Omental fat pad (tissue), 3 donors: ENCODE measurements at regions not wholly inside any gene's neighbourhood (a gene's known extent, or its start where the extent isn't known, plus 50 kb on each side); places are given as distances from the start of the nearest gene placed in this dataset.

ENCODE experiments used
- ATAC-seq: fragments of 150-250 bp; one replicate; pipeline ENCODE4 v1.9.1; 2016; ENCODE audit warnings: mild to moderate bottlenecking, moderate library complexity; ENCODE audit not compliant: low FRiP score
- DNase-seq: peaks from one replicate; pipeline ENCODE4 v3.0.0-alpha.2; 2019; ENCODE audit warnings: low spot score
- TF ChIP-seq, protein P1 (sequence below), 3 donors: fragments of 450-650 bp; IDR thresholded peaks; one replicate each; pipeline ENCODE4 v1.5.1; 2016 to 2017; ENCODE audit warnings: antibody characterized with exemption in 3 of 3, mild to moderate bottlenecking in 3 of 3, moderate library complexity in 2 of 3

DNA sequence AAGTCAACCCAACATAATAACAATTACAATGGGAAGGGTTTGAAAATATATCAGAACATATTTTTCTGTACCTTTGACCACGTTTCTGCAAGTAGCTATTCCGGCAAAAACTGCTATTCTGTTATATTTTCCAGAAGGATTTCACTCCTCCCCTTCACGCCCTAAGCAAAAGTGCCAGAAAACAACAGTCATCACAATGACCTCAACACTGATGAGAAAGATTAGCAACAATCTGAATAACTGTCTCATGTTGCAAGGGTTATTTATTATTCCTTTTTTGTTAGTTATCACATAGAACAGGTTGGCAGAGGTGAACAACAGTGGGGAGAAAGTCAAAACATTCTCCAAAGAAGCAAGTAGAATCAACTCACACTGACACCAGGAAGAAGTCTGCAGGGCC, 269.4 kb upstream of the ARRDC4 start:
- ATAC-seq (no peak), DNase-seq (no peak)
- TF ChIP-seq, protein P1, sequence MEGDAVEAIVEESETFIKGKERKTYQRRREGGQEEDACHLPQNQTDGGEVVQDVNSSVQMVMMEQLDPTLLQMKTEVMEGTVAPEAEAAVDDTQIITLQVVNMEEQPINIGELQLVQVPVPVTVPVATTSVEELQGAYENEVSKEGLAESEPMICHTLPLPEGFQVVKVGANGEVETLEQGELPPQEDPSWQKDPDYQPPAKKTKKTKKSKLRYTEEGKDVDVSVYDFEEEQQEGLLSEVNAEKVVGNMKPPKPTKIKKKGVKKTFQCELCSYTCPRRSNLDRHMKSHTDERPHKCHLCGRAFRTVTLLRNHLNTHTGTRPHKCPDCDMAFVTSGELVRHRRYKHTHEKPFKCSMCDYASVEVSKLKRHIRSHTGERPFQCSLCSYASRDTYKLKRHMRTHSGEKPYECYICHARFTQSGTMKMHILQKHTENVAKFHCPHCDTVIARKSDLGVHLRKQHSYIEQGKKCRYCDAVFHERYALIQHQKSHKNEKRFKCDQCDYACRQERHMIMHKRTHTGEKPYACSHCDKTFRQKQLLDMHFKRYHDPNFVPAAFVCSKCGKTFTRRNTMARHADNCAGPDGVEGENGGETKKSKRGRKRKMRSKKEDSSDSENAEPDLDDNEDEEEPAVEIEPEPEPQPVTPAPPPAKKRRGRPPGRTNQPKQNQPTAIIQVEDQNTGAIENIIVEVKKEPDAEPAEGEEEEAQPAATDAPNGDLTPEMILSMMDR (IDR thresholded peaks at IDR 0.05), result no peak

DNA sequence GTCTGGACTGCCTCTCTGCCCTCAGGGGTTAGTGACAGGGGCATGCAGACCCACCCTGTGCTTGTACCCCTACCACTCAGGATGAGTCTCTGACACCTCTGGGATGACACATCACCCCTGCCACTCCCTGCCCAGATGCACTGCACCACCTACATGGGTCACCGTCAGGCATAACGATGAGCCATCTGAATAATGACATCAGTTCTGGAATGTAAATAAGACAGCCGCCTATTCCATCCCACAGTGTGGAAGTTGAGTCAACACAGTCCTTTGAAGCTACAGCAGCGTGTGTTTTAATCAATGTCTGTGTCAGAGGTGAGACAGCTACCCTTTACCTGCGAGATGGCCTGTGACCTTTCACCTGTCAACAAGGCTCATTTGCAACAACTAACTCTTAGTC, 268.7 kb upstream of the ARRDC4 start:
- TF ChIP-seq, protein P1 (IDR thresholded peaks at IDR 0.05), result no peak
- ATAC-seq, result no peak
- no peak for DNase-seq

DNA sequence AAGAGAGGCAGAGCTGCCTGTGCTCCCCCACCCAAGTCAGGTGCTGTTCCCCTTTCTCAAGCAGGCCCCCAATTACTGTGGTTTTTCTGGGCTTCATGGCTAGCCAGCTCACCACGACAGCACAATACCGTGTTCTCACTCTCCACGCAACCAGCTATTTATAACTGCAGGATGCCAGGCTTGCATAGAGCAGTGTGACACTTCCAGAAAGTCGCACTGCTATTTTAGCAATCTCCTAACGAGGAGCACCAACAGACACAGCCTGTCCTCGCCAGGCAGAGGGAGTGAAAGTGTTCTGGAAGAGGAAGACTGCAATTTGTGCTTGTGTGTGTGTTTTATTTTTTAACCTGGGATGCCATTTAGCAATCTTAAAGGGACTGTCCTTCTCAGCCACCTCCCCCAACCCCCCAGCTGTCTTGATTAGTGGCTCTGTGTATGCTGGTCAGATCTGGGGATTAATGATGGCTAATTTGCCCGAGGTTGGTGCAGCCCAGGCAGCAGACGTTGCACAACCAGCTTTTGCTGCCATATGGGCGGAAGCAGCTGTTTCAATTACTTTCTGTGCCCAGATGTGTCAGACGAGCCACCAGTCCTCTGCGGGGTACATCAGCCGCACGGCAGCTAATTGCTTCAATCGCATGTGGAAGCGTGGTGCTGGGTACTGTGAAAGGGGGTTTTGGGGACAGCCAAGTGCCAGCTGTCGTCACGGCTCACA, 268.0 kb upstream of the ARRDC4 start:
- DNase-seq (no peak), ATAC-seq (no peak)
- TF ChIP-seq, protein P1 (IDR thresholded peaks at IDR 0.05), result no peak

DNA sequence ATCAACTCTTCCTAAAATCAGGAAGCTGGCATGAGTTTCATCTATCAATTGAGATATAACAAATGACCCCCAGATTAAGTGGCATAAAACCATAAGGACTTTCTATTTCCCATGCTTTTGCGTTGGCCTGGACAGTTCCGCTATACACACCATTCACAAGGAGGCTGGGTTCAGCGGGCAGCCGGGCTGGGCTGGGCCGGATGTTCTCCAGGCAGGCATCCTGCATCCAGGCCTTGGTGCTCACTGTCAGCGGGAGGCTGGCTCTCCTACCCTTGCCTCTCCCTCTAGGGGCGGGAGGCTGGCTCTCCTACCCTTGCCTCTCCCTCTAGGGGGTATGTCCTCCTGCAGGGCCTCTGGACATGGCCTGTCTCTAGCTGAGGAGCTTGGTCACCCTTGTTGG, 266.0 kb upstream of the ARRDC4 start:
- TF ChIP-seq, protein P1 (IDR thresholded peaks at IDR 0.05), result no peak
- DNase-seq, result no peak
- no peak for ATAC-seq

DNA sequence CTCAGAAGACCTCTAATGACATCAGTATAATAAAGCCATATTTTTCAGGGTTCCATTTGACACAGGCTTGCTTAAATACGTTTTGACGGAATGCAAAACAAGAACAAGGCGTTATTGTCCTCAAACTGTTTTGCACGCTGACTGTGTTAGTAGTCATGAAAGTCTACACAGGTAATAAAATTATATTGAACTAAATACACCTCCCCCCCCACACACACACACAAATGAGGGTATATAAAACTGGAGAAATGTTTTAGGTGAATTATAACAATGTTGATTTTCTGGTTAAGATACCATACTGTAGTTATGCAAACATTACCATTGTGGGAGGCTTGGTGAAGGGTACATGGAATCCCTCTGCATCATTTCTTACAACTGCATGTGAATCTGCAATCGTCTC, 257.1 kb upstream of the ARRDC4 start:
- ATAC-seq (no peak), DNase-seq (no peak)
- TF ChIP-seq, protein P1 (IDR thresholded peaks at IDR 0.05), result no peak

DNA sequence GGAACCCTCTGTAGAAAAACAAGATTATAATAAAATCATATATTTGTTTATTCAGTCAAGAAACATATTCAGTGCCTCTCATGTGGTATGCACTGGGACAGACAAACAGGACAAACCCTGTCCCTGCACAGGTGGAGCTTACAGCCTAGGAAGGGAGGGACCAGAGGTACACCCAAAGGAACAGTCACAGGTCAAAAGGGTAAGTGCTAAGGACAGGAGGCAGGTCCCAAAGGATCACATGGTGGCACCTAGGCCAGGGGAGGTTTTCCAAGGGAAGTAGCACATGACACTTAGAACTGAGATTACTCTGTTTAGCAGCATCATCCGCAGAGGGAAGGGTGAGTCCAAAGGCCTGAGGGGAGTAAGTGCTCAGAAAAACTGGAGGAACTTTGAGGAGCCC, 254.4 kb upstream of the ARRDC4 start:
- TF ChIP-seq, protein P1 (IDR thresholded peaks at IDR 0.05), result no peak
- ATAC-seq, result no peak
- no peak for DNase-seq

DNA sequence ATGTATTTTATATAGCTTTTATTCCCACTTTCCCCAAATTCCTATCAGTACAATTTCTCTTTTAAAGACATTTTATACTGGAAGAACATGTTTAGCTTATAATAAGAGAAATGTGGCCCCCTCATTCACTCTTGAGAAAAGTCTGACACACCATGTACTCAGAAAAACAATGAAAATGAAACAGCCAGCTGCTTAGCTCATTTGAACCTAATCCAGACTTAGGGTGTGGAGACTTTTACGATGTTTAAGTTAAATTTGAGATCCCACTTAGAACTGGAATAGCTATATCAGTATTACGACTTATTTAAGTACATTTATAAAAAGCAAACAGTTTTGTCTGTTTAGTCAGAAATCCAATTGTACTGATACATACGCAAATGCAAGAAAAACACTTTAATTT, 252.3 kb upstream of the ARRDC4 start:
- ATAC-seq (no peak), DNase-seq (no peak)
- TF ChIP-seq, protein P1 (IDR thresholded peaks at IDR 0.05), result no peak
